Mesenchymal stem cell (in vitro differentiated cells and primary cell): ENCODE measurements at regions not wholly inside any gene's neighbourhood (a gene's known extent, or its start where the extent isn't known, plus 50 kb on each side); places are given as distances from the start of the nearest gene placed in this dataset.

Experiments used
- DNase-seq: peaks from one replicate; pipeline ENCODE4 v3.0.0-alpha.2; 2013
- H2AFZ ChIP-seq: one replicate; pipeline ENCODE4 v1.6.1; 2013; ENCODE audit warnings: low read depth, mild to moderate bottlenecking, control low read depth, inconsistent platforms, low read length, moderate library complexity
- H2AK5ac ChIP-seq: 2 replicates; pipeline ENCODE4 v1.6.1; 2013; ENCODE audit warnings: low read length, moderate library complexity, mild to moderate bottlenecking, inconsistent platforms; ENCODE audit not compliant: severe bottlenecking
- H2BK120ac ChIP-seq: one replicate; pipeline ENCODE4 v1.6.1; 2013; ENCODE audit warnings: low read depth, mild to moderate bottlenecking, inconsistent platforms, low read length, moderate library complexity
- H2BK12ac ChIP-seq, 2 experiments: one replicate each; pipeline ENCODE4 v1.6.1; 2013; ENCODE audit warnings: inconsistent platforms in 2 of 2, low read length in 2 of 2, mild to moderate bottlenecking in 2 of 2, moderate library complexity in 2 of 2, control low read depth in 1 of 2
- H2BK15ac ChIP-seq: one replicate; pipeline ENCODE4 v1.6.1; 2013; ENCODE audit warnings: mild to moderate bottlenecking, low read depth, inconsistent platforms; ENCODE audit not compliant: poor library complexity, severe bottlenecking
- H2BK5ac ChIP-seq: 2 replicates; pipeline ENCODE4 v1.6.1; 2013; ENCODE audit warnings: low read depth, mild to moderate bottlenecking, low read length, control low read depth, inconsistent platforms; ENCODE audit not compliant: poor library complexity, severe bottlenecking
- H3K14ac ChIP-seq, 2 experiments: one replicate each; pipeline ENCODE4 v1.6.1; 2013; ENCODE audit warnings: inconsistent platforms in 2 of 2, low read length in 2 of 2, control low read depth in 1 of 2, mild to moderate bottlenecking in 1 of 2, moderate library complexity in 1 of 2
- H3K18ac ChIP-seq, 2 experiments: one replicate each; pipeline ENCODE4 v1.6.1; 2013; ENCODE audit warnings: inconsistent platforms in 2 of 2, low read length in 2 of 2, control low read depth in 1 of 2, low read depth in 1 of 2, mild to moderate bottlenecking in 1 of 2
- H3K23ac ChIP-seq, 2 experiments: one replicate each; pipeline ENCODE4 v1.6.1; 2013; ENCODE audit warnings: inconsistent platforms in 2 of 2, low read length in 2 of 2, mild to moderate bottlenecking in 2 of 2, moderate library complexity in 2 of 2, control low read depth in 1 of 2
- H3K27ac ChIP-seq: 2 replicates; pipeline ENCODE4 v1.5.1; 2013; ENCODE audit warnings: mild to moderate bottlenecking, moderate library complexity, low read length, control low read depth, inconsistent platforms; ENCODE audit not compliant: poor library complexity, severe bottlenecking
- H3K27me3 ChIP-seq, 2 experiments: 2 replicates each; pipeline versions ENCODE4 v1.6.1 to v1.7.0; 2013; ENCODE audit warnings: low read length in 2 of 2, mild to moderate bottlenecking in 2 of 2, moderate library complexity in 2 of 2, control low read depth in 1 of 2, inconsistent platforms in 1 of 2; ENCODE audit not compliant: control insufficient read depth in 1 of 2, insufficient read depth in 1 of 2
- H3K36me3 ChIP-seq, 2 experiments: 2 replicates each; pipeline versions ENCODE4 v1.6.1 to v1.7.0; 2013; ENCODE audit warnings: low read length in 2 of 2, control low read depth in 1 of 2, inconsistent platforms in 1 of 2, low read depth in 1 of 2, mild to moderate bottlenecking in 1 of 2; ENCODE audit not compliant: insufficient read depth in 2 of 2, control insufficient read depth in 1 of 2
- H3K4ac ChIP-seq, 2 experiments: one replicate each; pipeline ENCODE4 v1.6.1; 2013; ENCODE audit warnings: inconsistent platforms in 2 of 2, low read length in 2 of 2, mild to moderate bottlenecking in 2 of 2, moderate library complexity in 2 of 2, control low read depth in 1 of 2, low read depth in 1 of 2
- H3K4me1 ChIP-seq: 2 replicates; pipeline ENCODE4 v1.6.1; 2013; ENCODE audit warnings: low read depth, low read length, control low read depth; ENCODE audit not compliant: control insufficient read depth, insufficient read depth
- H3K4me2 ChIP-seq: 2 replicates; pipeline ENCODE4 v1.6.1; 2013; ENCODE audit warnings: low read length, mild to moderate bottlenecking, inconsistent platforms; ENCODE audit not compliant: poor library complexity, severe bottlenecking
- H3K4me3 ChIP-seq, 2 experiments: 2 replicates each; pipeline versions ENCODE4 v1.5.1 to v1.7.0; 2013; ENCODE audit warnings: low read length in 2 of 2, mild to moderate bottlenecking in 2 of 2, control low read depth in 1 of 2, low read depth in 1 of 2; ENCODE audit not compliant: insufficient read depth in 1 of 2
- H3K79me1 ChIP-seq: replicated peaks from 2 replicates; pipeline ENCODE4 v1.6.1; 2013; ENCODE audit warnings: mild to moderate bottlenecking, control low read depth, low read length, inconsistent platforms; ENCODE audit not compliant: poor library complexity, severe bottlenecking
- H3K9ac ChIP-seq: 2 replicates; pipeline ENCODE4 v1.7.0; 2013; ENCODE audit warnings: mild to moderate bottlenecking, low read length, moderate library complexity
- H3K9me3 ChIP-seq: 2 replicates; pipeline ENCODE4 v1.7.0; 2013; ENCODE audit warnings: mild to moderate bottlenecking, low read length; ENCODE audit not compliant: control insufficient read depth
- H4K8ac ChIP-seq: one replicate; pipeline ENCODE4 v1.6.1; 2013; ENCODE audit warnings: inconsistent platforms, mild to moderate bottlenecking, low read length, moderate library complexity
- H4K91ac ChIP-seq: one replicate; pipeline ENCODE4 v1.6.1; 2013; ENCODE audit warnings: mild to moderate bottlenecking, low read length, inconsistent platforms
- WGBS: methylation state at CpG from one replicate; pipeline ENCODE4 v1.1.7; 2013; ENCODE audit warnings: mixed read lengths; 5-methylcytosine and 5-hydroxymethylcytosine counted together

- Histone ChIP-seq H3K9me3 (no peaks in the 10 kb centered on the region), H3K4ac (no peak overlapping the region), H3K18ac (no peak overlapping the region), H3K14ac (no peak overlapping the region), H3K27ac (no peak overlapping the region), H3K4me3 (no peak overlapping the region), H3K23ac (no peak overlapping the region), H3K36me3 (no peaks in the 10 kb centered on the region), H3K4me2 (no peak overlapping the region), H3K27me3 (no peaks in the 10 kb centered on the region), H2AK5ac (no peak overlapping the region), H2BK120ac (no peak overlapping the region), H2AFZ (no peak overlapping the region), H2BK5ac (no peak overlapping the region), H4K91ac (no peak overlapping the region), H2BK15ac (no peak overlapping the region), H3K9ac (no peak overlapping the region), H3K4me1 (no peaks in the 10 kb centered on the region), H2BK12ac (no peak overlapping the region), H3K79me1 (no peaks in the 10 kb centered on the region), H4K8ac (no peak overlapping the region)
- DNase-seq, result no peak
- WGBS, result 63% methylated on average over 1 of the region's 2 CpGs
Observed at GRCh38 chr1:14148526-14148925, 448.5 kb downstream of the PRDM2 start.

- no peaks in the 10 kb centered on the region for H3K27me3 ChIP-seq
- H3K4me3 ChIP-seq, result no peak overlapping the region
- no peak overlapping the region for H3K18ac ChIP-seq
- H3K23ac ChIP-seq, result no peak overlapping the region
- H3K79me1 ChIP-seq, result no peaks in the 10 kb centered on the region
- WGBS, result 67% methylated on average over 3 of the region's 7 CpGs
- H4K91ac ChIP-seq, result no peak overlapping the region
- H2AFZ ChIP-seq, result no peak overlapping the region
- H3K9me3 ChIP-seq, result peaks cover 2% of the 10 kb centered on the region
- no peaks in the 10 kb centered on the region for H3K36me3 ChIP-seq
- no peak overlapping the region for H3K4ac ChIP-seq
- H2BK120ac ChIP-seq, result no peak overlapping the region
- H2BK15ac ChIP-seq, result no peak overlapping the region
- no peak overlapping the region for H4K8ac ChIP-seq
- no peaks in the 10 kb centered on the region for H3K4me1 ChIP-seq
- H2BK5ac ChIP-seq, result no peak overlapping the region
- no peak for DNase-seq
- no peak overlapping the region for H2AK5ac ChIP-seq
- no peak overlapping the region for H2BK12ac ChIP-seq
- no peak overlapping the region for H3K9ac ChIP-seq
- H3K27ac ChIP-seq, result no peak overlapping the region
- H3K14ac ChIP-seq, result no peak overlapping the region
- no peak overlapping the region for H3K4me2 ChIP-seq
Observed at GRCh38 chr1:14149431-14149830, 449.1 kb upstream of the KAZN start.

GRCh38 chr1:14156543-14156942, 441.9 kb upstream of the KAZN start:
- H3K36me3 ChIP-seq, result no peaks in the 10 kb centered on the region
- peaks cover 44% of the 10 kb centered on the region for H3K9me3 ChIP-seq
- H3K27me3 ChIP-seq, result peaks cover 0 to 3% of the 10 kb centered on the region in 2 experiments
- no peak overlapping the region for H4K91ac ChIP-seq
- no peak overlapping the region for H2BK15ac ChIP-seq
- no peak overlapping the region for H3K4me3 ChIP-seq
- no peak overlapping the region for H3K18ac ChIP-seq
- H3K27ac ChIP-seq, result no peak overlapping the region
- H3K4me1 ChIP-seq, result no peaks in the 10 kb centered on the region
- no peak overlapping the region for H3K9ac ChIP-seq
- H2BK5ac ChIP-seq, result no peak overlapping the region
- H3K79me1 ChIP-seq, result no peaks in the 10 kb centered on the region
- no peak overlapping the region for H2AK5ac ChIP-seq
- no peak overlapping the region for H3K23ac ChIP-seq
- 85% methylated on average over 4 of the region's 4 CpGs for WGBS
- H3K4ac ChIP-seq, result no peak overlapping the region
- no peak for DNase-seq
- no peak overlapping the region for H2BK12ac ChIP-seq
- no peak overlapping the region for H2AFZ ChIP-seq
- no peak overlapping the region for H2BK120ac ChIP-seq
- no peak overlapping the region for H3K14ac ChIP-seq
- no peak overlapping the region for H3K4me2 ChIP-seq
- H4K8ac ChIP-seq, result no peak overlapping the region

GRCh38 chr1:14160781-14161180, 437.7 kb upstream of the KAZN start:
- Histone ChIP-seq H3K4me1 (no peaks in the 10 kb centered on the region), H3K36me3 (no peaks in the 10 kb centered on the region), H3K4me2 (no peak overlapping the region), H2BK15ac (no peak overlapping the region), H2AK5ac (no peak overlapping the region), H2BK5ac (no peak overlapping the region), H3K14ac (no peak overlapping the region), H4K8ac (no peak overlapping the region), H2BK12ac (no peak overlapping the region), H3K4ac (no peak overlapping the region), H2AFZ (no peak overlapping the region), H3K9ac (no peak overlapping the region), H4K91ac (no peak overlapping the region), H3K18ac (no peak overlapping the region), H3K79me1 (no peaks in the 10 kb centered on the region), H3K9me3 (peaks cover 30% of the 10 kb centered on the region), H3K23ac (no peak overlapping the region), H3K27me3 (peaks cover 0 to 13% of the 10 kb centered on the region in 2 experiments), H3K27ac (no peak overlapping the region), H2BK120ac (no peak overlapping the region), H3K4me3 (no peak overlapping the region)
- WGBS, result 7% methylated on average over 1 of the region's 2 CpGs
- no peak for DNase-seq
